ENCODE measurements at regions not wholly inside any gene's neighbourhood (a gene's known extent, or its start where the extent isn't known, plus 50 kb on each side); places are given as distances from the start of the nearest gene placed in this dataset.

- no peak for TF ChIP-seq REST (IDR thresholded peaks at IDR 0.05)
- no peak for TF ChIP-seq EGR1 (IDR thresholded peaks at IDR 0.05; ENCODE audit: low read depth in 2 of 2)
- no peak for TF ChIP-seq CTCF (IDR thresholded peaks at IDR 0.05; ENCODE audit: low read depth, low read length, missing input control)
- no peak for TF ChIP-seq JUND (IDR thresholded peaks at IDR 0.05)
- no peak for TF ChIP-seq MAX (IDR thresholded peaks at IDR 0.05)
- TF ChIP-seq NR2F2 (IDR thresholded peaks at IDR 0.05): no peak
- TF ChIP-seq RAD21 (IDR thresholded peaks at IDR 0.05): no peak
- no peak for TF ChIP-seq HNF4G (IDR thresholded peaks at IDR 0.05)
- TF ChIP-seq ATF3 (IDR thresholded peaks at IDR 0.05): no peak
- no peak for TF ChIP-seq TAF1 (conservative IDR thresholded peaks at IDR 0.05)
- no peak for TF ChIP-seq SP1 (IDR thresholded peaks at IDR 0.05)
- TF ChIP-seq YY1 (IDR thresholded peaks at IDR 0.05): no peak
- TF ChIP-seq GABPA (IDR thresholded peaks at IDR 0.05 in 1 of 2, conservative IDR thresholded peaks at IDR 0.05 in 1 of 2): no peak
Observed at GRCh38 chr10:60594476-60595051, 183.7 kb upstream of the CDK1 start.

All from liver (tissue), 3 donors.